Liver (tissue), 7 donors: ENCODE measurements at regions not wholly inside any gene's neighbourhood (a gene's known extent, or its start where the extent isn't known, plus 50 kb on each side); places are given as distances from the start of the nearest gene placed in this dataset.

ENCODE experiments used
- DNase-seq: peaks from one replicate; pipeline ENCODE4 v3.0.0-alpha.2; 2017; ENCODE audit warnings: low spot score
- H3K27ac ChIP-seq, 2 donors: one replicate each; pipeline ENCODE4 v1.7.0; 2013; ENCODE audit warnings: inconsistent platforms in 2 of 2, low read length in 2 of 2, control low read depth in 1 of 2, low read depth in 1 of 2, mild to moderate bottlenecking in 1 of 2
- H3K27me3 ChIP-seq, 4 donors: one replicate each; pipeline versions ENCODE4 v1.6.1 to v1.7.0; 2013; ENCODE audit warnings: low read length in 3 of 4, inconsistent platforms in 1 of 4, mild to moderate bottlenecking in 1 of 4, moderate library complexity in 1 of 4; ENCODE audit not compliant: control insufficient read depth in 4 of 4, insufficient read depth in 4 of 4
- H3K36me3 ChIP-seq, 4 donors: one replicate each; pipeline versions ENCODE4 v1.6.1 to v1.7.0; 2013; ENCODE audit warnings: low read length in 3 of 4, mild to moderate bottlenecking in 3 of 4, low read depth in 1 of 4, moderate library complexity in 1 of 4; ENCODE audit not compliant: control insufficient read depth in 4 of 4, insufficient read depth in 3 of 4
- H3K4me1 ChIP-seq, 4 donors: one replicate each; pipeline versions ENCODE4 v1.6.1 to v1.7.0; 2013; ENCODE audit warnings: low read length in 3 of 4, mild to moderate bottlenecking in 3 of 4, moderate library complexity in 1 of 4; ENCODE audit not compliant: control insufficient read depth in 4 of 4, insufficient read depth in 4 of 4
- H3K4me3 ChIP-seq, 3 donors: one replicate each; pipeline versions ENCODE4 v1.6.1 to v1.7.0; 2013; ENCODE audit warnings: low read length in 3 of 3, control low read depth in 1 of 3, low read depth in 1 of 3, mild to moderate bottlenecking in 1 of 3
- H3K9ac ChIP-seq, 2 donors: one replicate each; pipeline ENCODE4 v1.7.0; 2013; ENCODE audit warnings: low read length in 2 of 2, mild to moderate bottlenecking in 2 of 2, moderate library complexity in 2 of 2, control low read depth in 1 of 2, low read depth in 1 of 2
- H3K9me3 ChIP-seq, 4 donors: one replicate each; pipeline versions ENCODE4 v1.6.1 to v1.7.0; 2013; ENCODE audit warnings: low read length in 3 of 4; ENCODE audit not compliant: control insufficient read depth in 4 of 4
- EGR1 ChIP-seq, 2 donors: IDR thresholded peaks; 2 replicates each; pipeline ENCODE4 v1.6.1; 2016 to 2018; ENCODE audit warnings: antibody characterized with exemption in 2 of 2, low read depth in 2 of 2
- FOXA1 ChIP-seq: IDR thresholded peaks from 2 replicates; pipeline ENCODE4 v1.6.1; 2016; ENCODE audit warnings: antibody characterized with exemption
- FOXA2 ChIP-seq: IDR thresholded peaks from 2 replicates; pipeline ENCODE4 v1.6.1; 2016; ENCODE audit warnings: antibody characterized with exemption
- GABPA ChIP-seq, 2 donors: IDR thresholded peaks in 1 of 2; conservative IDR thresholded peaks in 1 of 2; 2 replicates each; pipeline ENCODE4 v1.6.1; 2016; ENCODE audit warnings: antibody characterized with exemption in 2 of 2, mild to moderate bottlenecking in 1 of 2, moderate library complexity in 1 of 2
- HNF4A ChIP-seq, 2 donors: conservative IDR thresholded peaks; 2 replicates each; pipeline ENCODE4 v1.6.1; 2016; ENCODE audit warnings: antibody characterized with exemption in 2 of 2, mild to moderate bottlenecking in 2 of 2
- HNF4G ChIP-seq: IDR thresholded peaks from 2 replicates; pipeline ENCODE4 v1.6.1; 2016; ENCODE audit warnings: antibody characterized with exemption
- JUND ChIP-seq, 2 donors: IDR thresholded peaks; 2 replicates each; pipeline ENCODE4 v1.6.1; 2016; ENCODE audit warnings: antibody characterized with exemption in 2 of 2
- NR2F2 ChIP-seq: IDR thresholded peaks from 2 replicates; pipeline ENCODE4 v1.6.1; 2016; ENCODE audit warnings: antibody characterized with exemption
- REST ChIP-seq: IDR thresholded peaks from 2 replicates; pipeline ENCODE4 v1.6.1; 2016; ENCODE audit warnings: antibody characterized with exemption, mild to moderate bottlenecking
- RXRA ChIP-seq, 2 donors: IDR thresholded peaks; 2 replicates each; pipeline ENCODE4 v1.6.1; 2017 to 2018; ENCODE audit warnings: antibody characterized with exemption in 2 of 2, mild to moderate bottlenecking in 1 of 2
- SP1 ChIP-seq: IDR thresholded peaks from 2 replicates; pipeline ENCODE4 v1.6.1; 2018; ENCODE audit warnings: antibody characterized with exemption, mild to moderate bottlenecking
- TAF1 ChIP-seq: conservative IDR thresholded peaks from 2 replicates; pipeline ENCODE4 v1.6.1; 2016; ENCODE audit warnings: antibody characterized with exemption, mild to moderate bottlenecking
- YY1 ChIP-seq: IDR thresholded peaks from 2 replicates; pipeline ENCODE4 v1.6.1; 2016; ENCODE audit warnings: antibody characterized with exemption, mild to moderate bottlenecking
- ZBTB33 ChIP-seq: IDR thresholded peaks from 2 replicates; pipeline ENCODE4 v1.6.1; 2016; ENCODE audit warnings: antibody characterized with exemption
- WGBS: extraction: QIAGEN DNeasy Blood & Tissue Kit; methylation state at CpG from one replicate; pipeline ENCODE4 v1.1.7; 2013; 5-methylcytosine and 5-hydroxymethylcytosine counted together
- TF ChIP-seq, protein P1 (sequence below): IDR thresholded peaks from 2 replicates; pipeline ENCODE4 v1.6.1; 2016; ENCODE audit warnings: antibody characterized with exemption
- donor health status: healthy.
- donor health status: healthy.
- donor health status: healthy.
- donor health status: healthy.

DNA sequence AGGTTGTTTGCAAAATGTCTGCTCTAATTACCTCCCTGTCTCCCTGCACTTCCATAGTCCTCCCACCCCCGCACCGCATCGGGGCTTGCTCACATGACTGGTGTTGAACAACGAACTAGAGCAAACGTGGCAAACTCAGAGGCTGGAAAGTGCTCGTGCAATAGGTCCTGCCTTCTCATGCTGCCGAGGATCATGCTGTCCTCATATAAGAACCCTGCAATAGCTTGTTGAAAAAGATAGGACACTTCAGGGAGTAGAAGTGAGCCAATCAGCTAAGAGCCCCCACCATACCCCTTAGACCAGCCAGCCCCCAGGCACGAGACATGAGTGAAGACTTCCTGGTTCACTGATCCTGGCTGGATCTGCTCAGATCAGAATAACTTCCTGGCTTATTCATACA lies 219.2 kb downstream of the C6orf118 start:
- Histone ChIP-seq H3K4me3 (no peak overlapping the region), H3K9ac (no peak overlapping the region), H3K27ac (no peak overlapping the region), H3K36me3 (no peaks in the 10 kb centered on the region), H3K9me3 (peaks cover 0 to 6% (median 3%) of the 10 kb centered on the region in 4 donors), H3K4me1 (no peaks in the 10 kb centered on the region), H3K27me3 (no peaks in the 10 kb centered on the region)
- TF ChIP-seq GABPA (IDR thresholded peaks at IDR 0.05 in 1 of 2, conservative IDR thresholded peaks at IDR 0.05 in 1 of 2) (no peak), FOXA2 (no peak), ZBTB33 (no peak), YY1 (no peak), RXRA (IDR thresholded peaks at IDR 0.05) (no peak), FOXA1 (no peak), HNF4G (no peak), EGR1 (IDR thresholded peaks at IDR 0.05; ENCODE audit: low read depth in 2 of 2) (no peak), NR2F2 (no peak), TAF1 (no peak), REST (no peak), JUND (IDR thresholded peaks at IDR 0.05) (no peak)
- DNase-seq: no peak
- WGBS: 70% methylated on average over 8 of the region's 8 CpGs

GRCh38 chr6:165086814-165087213 lies 222.6 kb downstream of the C6orf118 start:
- Histone ChIP-seq H3K9ac (no peak overlapping the region), H3K4me1 (no peaks in the 10 kb centered on the region), H3K9me3 (no peaks in the 10 kb centered on the region), H3K36me3 (no peaks in the 10 kb centered on the region), H3K27me3 (no peaks in the 10 kb centered on the region), H3K4me3 (no peak overlapping the region), H3K27ac (no peak overlapping the region)
- WGBS: 81% methylated on average over 3 of the region's 3 CpGs
- DNase-seq: no peak
- TF ChIP-seq YY1: no peak
- no peak for TF ChIP-seq HNF4A (conservative IDR thresholded peaks at IDR 0.05)
- TF ChIP-seq, protein P1, sequence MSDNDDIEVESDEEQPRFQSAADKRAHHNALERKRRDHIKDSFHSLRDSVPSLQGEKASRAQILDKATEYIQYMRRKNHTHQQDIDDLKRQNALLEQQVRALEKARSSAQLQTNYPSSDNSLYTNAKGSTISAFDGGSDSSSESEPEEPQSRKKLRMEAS: no peak
- TF ChIP-seq SP1: no peak
- no peak for TF ChIP-seq ZBTB33
- TF ChIP-seq RXRA (IDR thresholded peaks at IDR 0.05): no peak
- no peak for TF ChIP-seq TAF1
